Left ventricle myocardium inferior (tissue), 1 donor: ENCODE measurements at regions not wholly inside any gene's neighbourhood (a gene's known extent, or its start where the extent isn't known, plus 50 kb on each side); places are given as distances from the start of the nearest gene placed in this dataset.
"Not testable (repeated sequence)": the region's sequence is repeated elsewhere in the genome, so short reads cannot be mapped to it uniquely, and the experiment has no call there.

Experiments
- DNase-seq: peaks from one replicate; pipeline ENCODE4 v3.0.0-alpha.2; 2020
- H3K27ac ChIP-seq: fragments of 200-600 bp; replicated peaks from 2 replicates; pipeline ENCODE4 v1.8.0; 2021
- H3K27me3 ChIP-seq: fragments of 200-600 bp; 2 replicates; pipeline ENCODE4 v1.8.0; 2021; ENCODE audit warnings: low read depth
- H3K36me3 ChIP-seq: fragments of 200-600 bp; 2 replicates; pipeline ENCODE4 v1.8.0; 2021
- H3K4me1 ChIP-seq: fragments of 200-600 bp; 2 replicates; pipeline ENCODE4 v1.8.0; 2021
- H3K4me3 ChIP-seq: fragments of 200-600 bp; 2 replicates; pipeline ENCODE4 v1.8.0; 2021; ENCODE audit warnings: mild to moderate bottlenecking, moderate library complexity
- H3K9me3 ChIP-seq: fragments of 200-600 bp; replicated peaks from 2 replicates; pipeline ENCODE4 v1.8.0; 2021
- CTCF ChIP-seq: fragments of 200-600 bp; IDR thresholded peaks from 2 replicates; pipeline ENCODE4 v1.8.0; 2021; ENCODE audit warnings: antibody characterized with exemption, mild to moderate bottlenecking, borderline replicate concordance
- intact Hi-C: fragments of 100-400 bp; cut with micrococcal nuclease; formaldehyde crosslinking; loops from one replicate; pipeline ENCODE4 v1.11.0; 2022
- donor health status: DM: no; HTN: yes; CAD: no; lungs with severe emphysema.

DNA sequence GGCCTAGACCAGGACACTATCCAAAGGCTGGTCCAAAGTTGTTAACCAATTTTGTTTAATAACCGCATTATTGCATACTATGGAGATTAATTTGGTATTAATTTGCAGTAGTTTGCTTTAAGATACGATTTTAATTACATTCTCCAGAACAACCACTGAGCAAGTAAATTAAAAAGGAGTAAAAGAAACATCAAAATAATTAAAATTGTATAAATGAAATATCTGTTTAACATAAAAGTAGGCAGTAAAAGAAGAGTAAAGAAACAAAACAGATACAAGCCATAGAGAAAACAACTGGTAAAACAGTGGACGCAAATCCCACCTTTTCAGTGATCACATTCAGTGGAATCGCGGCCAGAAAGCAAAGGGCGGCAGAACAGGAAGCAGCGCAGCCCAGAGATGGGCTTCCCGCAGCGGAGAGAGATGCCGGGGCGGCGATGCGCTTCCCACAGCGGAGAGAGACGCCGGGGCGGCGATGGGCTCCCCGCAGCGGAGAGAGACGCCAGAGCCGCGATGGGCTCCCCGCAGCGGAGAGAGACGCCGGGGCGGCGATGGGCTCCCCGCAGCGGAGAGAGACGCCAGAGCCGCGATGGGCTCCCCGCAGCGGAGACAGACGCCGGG lies 176.8 kb downstream of the RTP5 start:
- Histone ChIP-seq H3K27ac (no peak overlapping the region), H3K27me3 (peaks cover 61% of the 10 kb centered on the region), H3K9me3 (no peaks in the 10 kb centered on the region), H3K4me3 (no peak overlapping the region), H3K36me3 (no peaks in the 10 kb centered on the region), H3K4me1 (no peaks in the 10 kb centered on the region)
- TF ChIP-seq CTCF: no peak
- no peak for DNase-seq
- intact Hi-C loops: no loop called here

DNA sequence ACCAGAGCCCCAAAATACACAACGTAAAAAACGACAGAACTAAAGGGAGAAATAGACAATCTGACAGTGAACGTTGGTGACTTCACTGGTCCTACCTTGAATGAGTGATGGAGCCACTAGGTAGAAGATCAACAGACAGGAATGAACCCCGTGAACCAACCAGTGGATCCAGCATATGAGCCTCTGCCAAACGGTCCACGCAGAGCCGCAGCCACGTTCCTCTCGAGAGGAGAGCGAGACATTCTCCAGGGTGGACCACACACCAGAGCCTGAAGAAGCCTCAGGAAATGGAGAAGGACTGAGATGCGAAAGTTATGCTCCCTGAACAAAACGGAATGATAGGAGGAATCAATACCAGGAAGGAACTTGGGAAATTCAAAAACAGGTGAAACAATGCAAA lies 178.4 kb downstream of the RTP5 start:
- H3K4me3 ChIP-seq: no peak overlapping the region
- no peak for TF ChIP-seq CTCF

GRCh38 chr2:242048479-242048878 lies 178.9 kb downstream of the RTP5 start:
- intact Hi-C loops: no loop called here
- Histone ChIP-seq H3K9me3 (no peaks in the 10 kb centered on the region), H3K27me3 (peaks cover 40% of the 10 kb centered on the region), H3K36me3 (no peaks in the 10 kb centered on the region), H3K4me1 (no peaks in the 10 kb centered on the region), H3K4me3 (no peak overlapping the region), H3K27ac (no peak overlapping the region)
- no peak for TF ChIP-seq CTCF
- DNase-seq: no peak

More for the DNA sequence above, 178.4 kb downstream of the RTP5 start:
- no peaks in the 10 kb centered on the region for H3K9me3 ChIP-seq
- no peaks in the 10 kb centered on the region for H3K4me1 ChIP-seq
- H3K27me3 ChIP-seq: peaks cover 45% of the 10 kb centered on the region
- DNase-seq: no peak
- no peak overlapping the region for H3K27ac ChIP-seq
- no peaks in the 10 kb centered on the region for H3K36me3 ChIP-seq
- intact Hi-C loops: no loop called here

GRCh38 chr2:242049492-242049891 lies 180.0 kb downstream of the RTP5 start:
- H3K4me3 ChIP-seq, DNase-seq, H3K27ac ChIP-seq, H3K4me1 ChIP-seq, H3K9me3 ChIP-seq, intact Hi-C loops, H3K36me3 ChIP-seq: not testable (repeated sequence)
- H3K27me3 ChIP-seq: peaks cover 30% of the 10 kb centered on the region

GRCh38 chr2:242051463-242051862 lies 181.9 kb downstream of the RTP5 start:
- H3K27me3 ChIP-seq: peaks cover 33% of the 10 kb centered on the region
- TF ChIP-seq CTCF: no peak

GRCh38 chr2:242052421-242052820 lies 182.9 kb downstream of the RTP5 start:
- Histone ChIP-seq H3K27me3 (peaks cover 37% of the 10 kb centered on the region), H3K27ac (no peak overlapping the region), H3K4me1 (no peaks in the 10 kb centered on the region), H3K4me3 (no peak overlapping the region), H3K9me3 (no peaks in the 10 kb centered on the region), H3K36me3 (no peaks in the 10 kb centered on the region)
- no peak for DNase-seq
- intact Hi-C loops: no loop called here
- TF ChIP-seq CTCF: no peak

More at GRCh38 chr2:242051463-242051862, 181.9 kb downstream of the RTP5 start:
- H3K4me1 ChIP-seq: no peaks in the 10 kb centered on the region
- H3K27ac ChIP-seq: no peak overlapping the region
- no peak overlapping the region for H3K4me3 ChIP-seq
- H3K36me3 ChIP-seq: no peaks in the 10 kb centered on the region
- intact Hi-C loops: no loop called here
- H3K9me3 ChIP-seq: no peaks in the 10 kb centered on the region
- no peak for DNase-seq
